ENCODE measurements at regions not wholly inside any gene's neighbourhood (a gene's known extent, or its start where the extent isn't known, plus 50 kb on each side); places are given as distances from the start of the nearest gene placed in this dataset.
"Not testable (repeated sequence)": the region's sequence is repeated elsewhere in the genome, so short reads cannot be mapped to it uniquely, and the experiment has no call there.

DNA sequence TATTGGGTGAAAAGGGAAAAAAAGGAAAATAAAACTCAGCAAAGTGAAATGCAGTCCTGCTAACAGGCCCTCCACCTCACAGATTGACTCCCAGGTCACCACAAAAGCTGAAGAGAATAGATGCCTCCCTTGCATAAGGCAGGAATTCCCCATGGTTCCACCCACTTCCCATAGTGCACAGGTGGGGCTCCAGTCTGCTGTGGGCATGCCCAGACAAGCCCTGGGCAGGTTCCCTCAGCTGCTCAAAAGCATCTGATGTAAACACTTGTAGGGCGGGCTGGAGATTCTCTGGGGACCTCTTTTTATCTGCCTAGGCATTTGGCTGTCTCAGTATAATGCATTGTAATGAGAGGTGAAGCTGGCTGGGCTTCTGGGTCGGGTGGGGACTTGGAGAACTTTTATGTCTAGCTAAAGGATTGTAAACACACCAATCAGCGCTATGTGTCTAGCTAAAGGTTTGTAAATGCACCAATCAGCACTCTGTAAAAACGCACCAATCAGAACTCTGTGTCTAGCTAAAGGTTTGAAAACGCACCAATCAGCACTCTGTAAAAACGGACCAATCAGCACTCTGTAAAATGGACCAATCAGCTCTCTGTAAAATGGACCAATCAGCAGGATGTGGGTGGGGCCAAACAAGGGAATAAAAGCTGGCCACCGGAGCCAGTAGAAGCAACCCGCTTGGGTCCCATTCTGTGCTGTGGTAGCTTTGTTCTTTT lies 1231.5 kb downstream of the ADGRL3 start:
- H3K4me1 Mint-ChIP-seq; POLR2A ChIA-PET; H3K27ac Mint-ChIP-seq; ATAC-seq; H3K36me3 Mint-ChIP-seq (ENCODE audit: low read depth); H3K27me3 Mint-ChIP-seq; H3K4me3 Mint-ChIP-seq; DNase-seq; intact Hi-C loops (cut with DNase I, micrococcal nuclease): not testable (repeated sequence)
- CTCF ChIA-PET = interaction anchor here (0.7 kb wide), 1 partner anchor 53 kb away, joined by 3 read pairs; no protein-coding TSS in a partner anchor
- peaks cover 26% of the 10 kb centered on the region for H3K9me3 Mint-ChIP-seq (ENCODE audit: low read depth)

DNA sequence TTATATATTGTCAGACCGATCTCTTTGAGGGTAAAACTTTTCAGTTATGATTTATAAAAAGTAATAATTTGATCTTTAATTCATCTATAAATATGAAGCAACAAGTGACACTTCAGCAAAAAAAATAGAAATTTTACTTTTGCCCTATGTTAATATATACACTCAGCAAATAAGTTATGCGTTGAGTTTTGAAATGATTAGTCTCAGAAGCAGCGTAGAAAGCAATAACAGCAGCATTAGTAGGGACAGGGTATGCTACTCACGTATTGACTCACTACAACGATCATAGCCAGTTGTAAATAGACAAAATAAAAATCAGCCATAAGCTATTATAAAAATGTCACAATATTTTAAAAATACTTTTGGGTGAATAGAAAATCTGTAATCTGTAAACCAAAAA lies 1229.2 kb downstream of the ADGRL3 start:
- intact Hi-C loops (cut with DNase I, micrococcal nuclease) = no loop called here
- CTCF ChIA-PET = no interaction called here

DNA sequence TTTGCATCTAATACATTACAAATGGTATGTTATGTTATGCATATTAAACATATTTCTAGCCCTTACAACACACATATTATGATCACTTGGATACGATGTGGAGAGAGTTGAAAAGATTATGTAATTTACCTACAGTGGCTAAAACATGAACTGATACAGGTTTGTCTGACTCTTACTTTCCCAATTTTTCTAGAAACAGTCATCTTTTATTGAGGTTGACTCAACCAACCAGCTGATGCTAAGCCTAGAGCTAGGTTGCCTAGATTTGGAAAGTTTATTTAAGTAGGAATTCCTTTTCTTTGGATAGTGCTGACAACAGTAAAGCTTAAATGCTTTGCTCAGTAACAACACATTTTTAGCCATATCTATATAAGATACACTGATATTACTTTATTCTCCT lies 1215.1 kb downstream of the ADGRL3 start:
- ChIA-PET CTCF (no interaction called here), POLR2A (no interaction called here)
- Mint-ChIP-seq H3K36me3 (ENCODE audit: low read depth) (no peaks in the 10 kb centered on the region), H3K9me3 (ENCODE audit: low read depth) (peaks cover 13% of the 10 kb centered on the region), H3K4me1 (no peaks in the 10 kb centered on the region), H3K4me3 (no peak overlapping the region), H3K27me3 (no peaks in the 10 kb centered on the region), H3K27ac (no peak overlapping the region)
- ATAC-seq (no peak), DNase-seq (no peak)
- intact Hi-C loops (cut with DNase I, micrococcal nuclease) = no loop called here

More for the DNA sequence above, 1229.2 kb downstream of the ADGRL3 start:
- Mint-ChIP-seq H3K27me3 (no peaks in the 10 kb centered on the region), H3K4me3 (no peak overlapping the region), H3K9me3 (ENCODE audit: low read depth) (peaks cover 13% of the 10 kb centered on the region), H3K36me3 (ENCODE audit: low read depth) (no peaks in the 10 kb centered on the region), H3K4me1 (no peaks in the 10 kb centered on the region), H3K27ac (no peak overlapping the region)
- no peak for ATAC-seq
- POLR2A ChIA-PET = no interaction called here
- DNase-seq = no peak

DNA sequence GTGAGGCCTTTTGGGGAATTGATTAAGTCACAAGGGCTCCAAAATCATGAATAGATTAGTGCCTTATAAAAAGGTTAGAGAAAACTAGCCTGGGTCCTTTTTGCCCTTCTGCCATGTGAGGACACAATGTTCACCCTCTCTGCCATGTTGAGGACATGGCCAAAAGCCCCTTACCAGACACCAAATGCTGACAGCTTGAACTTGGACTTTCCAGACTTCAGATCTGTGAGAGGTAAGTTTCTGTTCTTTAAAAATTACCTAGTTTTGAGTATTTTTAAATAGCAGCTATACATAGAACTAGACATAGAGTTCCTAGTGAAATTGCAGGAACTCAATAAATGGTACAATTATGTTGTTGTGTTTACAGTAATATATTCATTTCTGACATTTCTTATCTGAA lies 1214.4 kb downstream of the ADGRL3 start:
- DNase-seq (no peak), ATAC-seq (no peak)
- Mint-ChIP-seq H3K27me3 (no peaks in the 10 kb centered on the region), H3K4me3 (no peak overlapping the region), H3K9me3 (ENCODE audit: low read depth) (peaks cover 13% of the 10 kb centered on the region), H3K36me3 (ENCODE audit: low read depth) (no peaks in the 10 kb centered on the region), H3K27ac (no peak overlapping the region), H3K4me1 (no peaks in the 10 kb centered on the region)
- POLR2A ChIA-PET = no interaction called here
- CTCF ChIA-PET = no interaction called here
- intact Hi-C loops (cut with DNase I, micrococcal nuclease) = no loop called here

DNA sequence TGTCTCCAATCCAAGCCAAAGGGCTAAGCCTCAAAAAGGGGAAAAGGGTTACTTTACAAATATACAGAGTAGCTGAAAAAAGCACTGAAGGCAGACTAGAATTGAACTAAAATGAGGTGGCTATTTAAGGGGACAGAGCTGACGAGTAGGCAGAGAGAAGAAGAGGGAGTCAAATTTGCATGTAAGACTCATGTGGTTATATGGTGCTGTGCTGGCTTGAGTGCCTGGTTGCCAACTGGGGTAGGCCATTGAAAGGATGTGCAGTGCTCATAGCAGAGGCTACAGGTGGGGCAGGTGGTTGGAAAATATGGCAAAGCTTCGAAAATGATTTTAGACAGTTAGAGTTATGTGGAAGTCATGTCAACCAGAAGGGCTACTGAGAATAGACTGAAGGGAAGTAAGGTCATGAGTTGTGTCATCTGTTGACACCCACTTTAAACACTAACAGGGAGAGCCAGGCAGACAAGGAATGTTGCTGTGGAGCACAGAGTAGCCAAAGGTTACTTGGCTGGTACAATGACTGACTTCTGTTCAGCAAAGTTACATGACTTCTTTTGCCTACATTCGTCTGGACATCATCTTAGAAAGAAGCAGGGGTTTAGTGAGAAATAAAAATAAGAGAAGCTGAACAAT lies 1210.4 kb downstream of the ADGRL3 start:
- no peaks in the 10 kb centered on the region for H3K27me3 Mint-ChIP-seq
- H3K36me3 Mint-ChIP-seq (ENCODE audit: low read depth) = no peaks in the 10 kb centered on the region
- ATAC-seq (no peak), DNase-seq (no peak)
- H3K9me3 Mint-ChIP-seq (ENCODE audit: low read depth) = peaks cover 15% of the 10 kb centered on the region
- H3K4me3 Mint-ChIP-seq = no peak overlapping the region
- H3K4me1 Mint-ChIP-seq = no peaks in the 10 kb centered on the region
- ChIA-PET POLR2A (no interaction called here), CTCF (no interaction called here)
- no peak overlapping the region for H3K27ac Mint-ChIP-seq
- intact Hi-C loops (cut with DNase I, micrococcal nuclease) = no loop called here

DNA sequence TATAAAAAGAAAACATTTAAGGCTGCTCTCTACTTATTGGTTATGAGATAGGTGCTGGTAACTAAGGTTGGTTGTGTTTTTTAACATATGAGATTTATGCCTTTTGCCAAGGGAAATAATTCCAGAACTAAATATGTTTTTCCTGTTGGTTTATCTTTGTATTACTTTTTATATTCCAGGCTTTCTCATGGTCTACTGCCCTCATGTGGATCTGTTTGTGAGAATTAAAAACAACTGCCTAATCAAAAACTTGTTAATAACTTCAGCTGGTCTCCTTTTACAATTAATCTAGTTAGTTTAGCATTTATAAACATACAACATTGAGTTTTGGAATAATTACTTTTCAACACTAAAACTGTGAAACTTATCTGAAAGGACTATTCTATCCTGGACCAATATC lies 1208.3 kb downstream of the ADGRL3 start:
- H3K27ac Mint-ChIP-seq = no peak overlapping the region
- POLR2A ChIA-PET = no interaction called here
- peaks cover 16% of the 10 kb centered on the region for H3K9me3 Mint-ChIP-seq (ENCODE audit: low read depth)
- CTCF ChIA-PET = no interaction called here
- no peaks in the 10 kb centered on the region for H3K36me3 Mint-ChIP-seq (ENCODE audit: low read depth)
- H3K4me3 Mint-ChIP-seq = no peak overlapping the region
- H3K4me1 Mint-ChIP-seq = no peaks in the 10 kb centered on the region
- intact Hi-C loops (cut with DNase I, micrococcal nuclease) = no loop called here
- ATAC-seq (no peak), DNase-seq (no peak)
- H3K27me3 Mint-ChIP-seq = no peaks in the 10 kb centered on the region

DNA sequence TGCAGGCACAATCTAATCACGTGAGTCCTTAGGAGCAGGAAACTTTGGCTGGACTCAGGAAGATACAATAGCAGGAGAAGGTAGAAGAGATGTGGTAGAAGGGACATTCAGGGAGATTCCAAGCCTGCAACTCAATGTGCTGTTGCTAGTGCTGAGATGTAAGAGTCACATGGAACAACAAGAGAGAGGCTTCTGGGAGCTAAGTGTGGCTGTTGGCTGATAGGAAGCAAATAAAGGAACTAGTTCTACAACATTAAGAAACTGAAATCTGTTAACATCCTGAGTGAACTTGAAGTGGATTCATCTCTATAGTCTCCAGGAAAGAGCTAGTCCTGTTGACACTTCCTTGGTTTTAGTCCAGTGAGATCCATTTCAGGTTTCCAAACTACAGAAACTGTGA lies 1207.4 kb downstream of the ADGRL3 start:
- no peak overlapping the region for H3K27ac Mint-ChIP-seq
- intact Hi-C loops (cut with DNase I, micrococcal nuclease) = no loop called here
- CTCF ChIA-PET = no interaction called here
- POLR2A ChIA-PET = no interaction called here
- DNase-seq = no peak
- H3K9me3 Mint-ChIP-seq (ENCODE audit: low read depth) = peaks cover 16% of the 10 kb centered on the region
- H3K4me3 Mint-ChIP-seq = no peak overlapping the region
- no peaks in the 10 kb centered on the region for H3K4me1 Mint-ChIP-seq
- no peaks in the 10 kb centered on the region for H3K36me3 Mint-ChIP-seq (ENCODE audit: low read depth)
- ATAC-seq = no peak
- no peaks in the 10 kb centered on the region for H3K27me3 Mint-ChIP-seq

DNA sequence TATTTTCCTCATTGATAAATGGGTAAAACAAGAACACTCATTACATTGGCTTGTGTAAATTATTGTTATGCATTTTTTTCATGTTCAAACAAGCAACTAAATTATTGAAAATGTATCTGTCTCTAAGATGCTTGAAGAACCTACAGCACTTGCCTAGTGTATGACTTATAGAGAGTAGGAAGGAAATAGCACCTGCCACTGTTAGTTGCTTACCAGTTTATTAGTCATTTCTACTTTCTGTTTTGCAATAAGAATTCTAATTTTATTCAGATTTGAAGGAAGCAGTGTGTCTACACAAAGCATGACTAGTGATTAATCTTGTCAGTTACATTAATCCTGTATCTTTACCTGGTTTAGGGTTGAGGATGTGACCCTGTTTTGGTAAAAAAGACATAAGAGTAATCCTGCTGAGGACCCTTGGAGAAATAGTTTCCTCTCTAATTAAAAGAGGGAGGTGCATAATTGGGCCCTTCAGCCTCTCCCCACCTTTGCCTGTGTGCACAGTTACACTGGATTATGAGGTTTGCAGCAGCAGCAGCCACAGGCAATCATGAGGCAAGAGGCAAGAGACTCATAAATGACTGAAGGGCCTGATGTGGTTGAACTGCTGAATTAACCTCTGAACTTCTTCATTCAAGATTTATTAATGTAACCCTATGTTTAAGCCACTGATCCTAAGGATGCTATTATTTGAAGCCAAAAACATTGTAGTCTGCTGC lies 1202.1 kb downstream of the ADGRL3 start:
- H3K4me3 Mint-ChIP-seq = no peak overlapping the region
- intact Hi-C loops (cut with DNase I, micrococcal nuclease) = no loop called here
- H3K4me1 Mint-ChIP-seq = no peaks in the 10 kb centered on the region
- ATAC-seq (no peak), DNase-seq (no peak)
- CTCF ChIA-PET = no interaction called here
- H3K27me3 Mint-ChIP-seq = no peaks in the 10 kb centered on the region
- H3K36me3 Mint-ChIP-seq (ENCODE audit: low read depth) = no peaks in the 10 kb centered on the region
- H3K9me3 Mint-ChIP-seq (ENCODE audit: low read depth) = peaks cover 18% of the 10 kb centered on the region
- no peak overlapping the region for H3K27ac Mint-ChIP-seq
- POLR2A ChIA-PET = no interaction called here

DNA sequence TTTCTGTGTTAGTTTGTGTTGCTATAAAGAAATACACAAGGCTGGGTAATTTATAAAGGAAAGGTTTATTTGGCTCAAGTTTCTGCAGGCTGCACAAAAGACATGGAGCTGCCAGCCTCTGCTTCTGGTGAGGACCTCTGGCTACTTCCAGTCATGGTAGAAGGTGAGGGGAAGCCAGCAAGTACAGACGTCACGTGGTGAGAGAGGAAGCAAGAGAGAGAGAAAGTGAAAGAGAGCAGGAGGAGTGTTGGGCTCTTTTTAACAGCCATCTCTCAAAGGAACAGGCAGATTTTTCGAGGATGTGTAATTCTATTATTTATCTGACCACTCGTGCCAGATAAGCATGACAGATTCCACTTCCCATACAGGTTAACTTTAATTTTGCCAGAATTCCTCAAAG lies 1199.1 kb downstream of the ADGRL3 start:
- ChIA-PET POLR2A (no interaction called here), CTCF (no interaction called here)
- no peak for ATAC-seq
- no peak for DNase-seq
- Mint-ChIP-seq H3K36me3 (ENCODE audit: low read depth) (no peaks in the 10 kb centered on the region), H3K4me1 (no peaks in the 10 kb centered on the region), H3K27ac (no peak overlapping the region), H3K4me3 (no peak overlapping the region), H3K27me3 (no peaks in the 10 kb centered on the region), H3K9me3 (ENCODE audit: low read depth) (peaks cover 12% of the 10 kb centered on the region)
- intact Hi-C loops (cut with DNase I, micrococcal nuclease) = no loop called here

DNA sequence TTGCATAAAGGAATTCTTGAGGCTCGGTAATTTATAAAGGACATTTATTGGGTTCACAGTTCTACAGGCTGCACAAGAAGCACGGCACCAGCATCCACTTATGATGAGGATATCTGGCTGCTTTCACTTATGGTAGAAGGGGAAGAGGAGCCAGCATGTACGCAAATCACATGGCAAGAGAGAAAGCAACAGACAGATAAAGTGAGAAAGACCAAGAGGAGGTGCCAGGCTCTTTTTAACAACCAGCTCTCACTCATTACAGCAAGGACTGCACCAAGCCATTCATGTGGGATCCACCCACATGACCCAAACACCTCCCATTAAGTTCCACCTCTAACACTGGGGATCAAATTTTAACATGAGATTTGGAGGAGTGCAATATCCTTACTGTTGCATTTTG lies 1198.2 kb downstream of the ADGRL3 start:
- Mint-ChIP-seq H3K36me3 (ENCODE audit: low read depth) (no peaks in the 10 kb centered on the region), H3K27ac (no peak overlapping the region), H3K9me3 (ENCODE audit: low read depth) (peaks cover 12% of the 10 kb centered on the region), H3K4me3 (no peak overlapping the region), H3K27me3 (no peaks in the 10 kb centered on the region), H3K4me1 (no peaks in the 10 kb centered on the region)
- ChIA-PET CTCF (no interaction called here), POLR2A (no interaction called here)
- intact Hi-C loops (cut with DNase I, micrococcal nuclease) = no loop called here
- DNase-seq = no peak
- no peak for ATAC-seq

DNA sequence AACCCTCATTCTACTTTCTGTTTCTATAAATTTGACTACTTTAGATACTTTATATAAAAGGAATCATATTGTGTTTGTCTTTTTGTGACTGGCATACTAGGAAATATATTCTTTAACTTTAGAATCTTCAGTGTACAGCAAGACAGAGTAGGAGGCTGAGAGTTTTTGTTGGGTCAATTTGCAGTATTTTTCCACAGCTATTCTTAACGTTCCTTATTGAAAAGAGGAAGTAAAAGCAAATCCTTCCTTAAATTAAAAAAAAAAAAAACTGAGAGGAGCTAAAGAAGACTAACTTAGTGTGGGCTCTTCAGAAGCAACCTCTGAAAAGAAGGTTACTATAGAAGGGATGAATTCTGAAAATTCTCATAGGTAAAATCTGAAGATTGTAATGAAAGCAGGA lies 1194.6 kb downstream of the ADGRL3 start:
- intact Hi-C loops (cut with DNase I, micrococcal nuclease) = no loop called here
- no peak overlapping the region for H3K27ac Mint-ChIP-seq
- DNase-seq (no peak), ATAC-seq (no peak)
- no peak overlapping the region for H3K4me3 Mint-ChIP-seq
- H3K9me3 Mint-ChIP-seq (ENCODE audit: low read depth) = peaks cover 12% of the 10 kb centered on the region
- ChIA-PET CTCF (no interaction called here), POLR2A (no interaction called here)
- no peaks in the 10 kb centered on the region for H3K36me3 Mint-ChIP-seq (ENCODE audit: low read depth)
- no peaks in the 10 kb centered on the region for H3K27me3 Mint-ChIP-seq
- H3K4me1 Mint-ChIP-seq = no peaks in the 10 kb centered on the region

DNA sequence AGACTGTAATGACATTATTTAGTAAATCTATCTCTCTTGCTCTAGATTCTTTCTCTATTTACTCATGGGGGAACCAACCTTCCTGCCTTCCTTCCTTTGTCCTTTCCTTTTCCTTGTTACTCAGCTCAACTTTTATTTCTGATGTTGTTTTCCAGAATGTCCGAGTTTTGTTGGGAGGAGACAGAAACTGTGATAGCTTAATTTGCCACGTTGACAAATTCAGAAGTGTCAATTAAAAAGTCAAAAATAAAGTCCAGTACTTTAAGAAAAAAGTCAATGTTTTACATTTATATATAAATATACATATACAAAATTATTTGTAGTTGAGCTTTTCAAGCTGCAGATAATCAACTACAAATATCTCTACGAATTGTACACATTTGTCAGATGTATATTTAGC lies 1187.7 kb downstream of the ADGRL3 start:
- Mint-ChIP-seq H3K9me3 (ENCODE audit: low read depth) (peaks cover 15% of the 10 kb centered on the region), H3K27ac (no peak overlapping the region), H3K36me3 (ENCODE audit: low read depth) (no peaks in the 10 kb centered on the region), H3K4me1 (no peaks in the 10 kb centered on the region), H3K4me3 (no peak overlapping the region), H3K27me3 (no peaks in the 10 kb centered on the region)
- intact Hi-C loops (cut with DNase I, micrococcal nuclease) = no loop called here
- ATAC-seq (no peak), DNase-seq (no peak)
- CTCF ChIA-PET = no interaction called here
- POLR2A ChIA-PET = no interaction called here

Measured in activated CD4-positive, alpha-beta T cell treated with anti-CD3 and anti-CD28 coated beads for 36 hours (primary cell).